BLaER1 (cell line): ENCODE measurements at regions not wholly inside any gene's neighbourhood (a gene's known extent, or its start where the extent isn't known, plus 50 kb on each side); places are given as distances from the start of the nearest gene placed in this dataset.

Experiments
- H3K27ac ChIP-seq: shearing (Covaris generic); formaldehyde crosslinking; 2 replicates; pipeline ENCODE4 v1.8.1; 2022
- H3K27me3 ChIP-seq: shearing (Covaris generic); formaldehyde crosslinking; 2 replicates; pipeline ENCODE4 v1.8.1; 2022
- H3K36me3 ChIP-seq: shearing (Covaris generic); formaldehyde crosslinking; 2 replicates; pipeline ENCODE4 v1.8.1; 2022
- H3K4me1 ChIP-seq: shearing (Covaris generic); formaldehyde crosslinking; 2 replicates; pipeline ENCODE4 v1.8.1; 2022
- H3K4me2 ChIP-seq: shearing (Covaris generic); formaldehyde crosslinking; 2 replicates; pipeline ENCODE4 v1.8.1; 2022
- H3K4me3 ChIP-seq: shearing (Covaris generic); formaldehyde crosslinking; 2 replicates; pipeline ENCODE4 v1.8.1; 2022
- H3K9ac ChIP-seq: shearing (Covaris generic); formaldehyde crosslinking; 2 replicates; pipeline ENCODE4 v1.8.1; 2022
- H3K9me3 ChIP-seq: shearing (Covaris generic); formaldehyde crosslinking; 2 replicates; pipeline ENCODE4 v1.8.1; 2022
- H4K20me1 ChIP-seq: shearing (Covaris generic); formaldehyde crosslinking; 2 replicates; pipeline ENCODE4 v1.8.1; 2022
- Cebpa-rat ChIP-seq: shearing (Covaris generic); IDR thresholded peaks from 2 replicates; pipeline ENCODE4 v1.8.1; 2022

GRCh38 chr17:37841232-37841631, 83.0 kb upstream of the TBC1D3K start:
- peak overlapping the region; percentile 47 for H3K4me2 ChIP-seq
- no peaks in the 10 kb centered on the region for H4K20me1 ChIP-seq
- TF ChIP-seq Cebpa-rat: no peak
- no peaks in the 10 kb centered on the region for H3K27me3 ChIP-seq
- H3K9ac ChIP-seq: no peak overlapping the region
- no peak overlapping the region for H3K4me3 ChIP-seq
- H3K9me3 ChIP-seq: no peaks in the 10 kb centered on the region
- H3K36me3 ChIP-seq: no peaks in the 10 kb centered on the region
- peak overlapping the region; percentile 51; the same call in 1 of the 2 replicates for H3K27ac ChIP-seq
- H3K4me1 ChIP-seq: peaks cover 37% of the 10 kb centered on the region

- H3K4me3 ChIP-seq: no peak overlapping the region
- no peaks in the 10 kb centered on the region for H3K27me3 ChIP-seq
- H3K9ac ChIP-seq: no peak overlapping the region
- no peaks in the 10 kb centered on the region for H3K9me3 ChIP-seq
- no peak for TF ChIP-seq Cebpa-rat
- H3K27ac ChIP-seq: no peak overlapping the region
- no peaks in the 10 kb centered on the region for H4K20me1 ChIP-seq
- H3K36me3 ChIP-seq: no peaks in the 10 kb centered on the region
- peak overlapping the region; percentile 47 for H3K4me2 ChIP-seq
- H3K4me1 ChIP-seq: peaks cover 37% of the 10 kb centered on the region
Observed at GRCh38 chr17:37840576-37840975, 83.6 kb upstream of the TBC1D3K start.

- H3K9ac ChIP-seq: no peak overlapping the region
- no peak overlapping the region for H3K4me2 ChIP-seq
- no peaks in the 10 kb centered on the region for H3K27me3 ChIP-seq
- peaks cover 33% of the 10 kb centered on the region for H3K4me1 ChIP-seq
- TF ChIP-seq Cebpa-rat: no peak
- no peak overlapping the region for H3K4me3 ChIP-seq
- no peaks in the 10 kb centered on the region for H3K9me3 ChIP-seq
- H3K27ac ChIP-seq: no peak overlapping the region
- H4K20me1 ChIP-seq: no peaks in the 10 kb centered on the region
- no peaks in the 10 kb centered on the region for H3K36me3 ChIP-seq
Observed at GRCh38 chr17:37839196-37839978, 84.8 kb upstream of the TBC1D3K start.

GRCh38 chr17:37838276-37838675, 85.9 kb upstream of the TBC1D3K start:
- no peak overlapping the region for H3K4me3 ChIP-seq
- no peaks in the 10 kb centered on the region for H3K27me3 ChIP-seq
- H3K27ac ChIP-seq: no peak overlapping the region
- H3K9me3 ChIP-seq: no peaks in the 10 kb centered on the region
- no peak for TF ChIP-seq Cebpa-rat
- no peaks in the 10 kb centered on the region for H4K20me1 ChIP-seq
- no peak overlapping the region for H3K4me2 ChIP-seq
- H3K4me1 ChIP-seq: peaks cover 25% of the 10 kb centered on the region
- no peak overlapping the region for H3K9ac ChIP-seq
- H3K36me3 ChIP-seq: no peaks in the 10 kb centered on the region

GRCh38 chr17:37836593-37836992, 87.6 kb upstream of the TBC1D3K start:
- Histone ChIP-seq H3K4me2 (no peak overlapping the region), H3K36me3 (no peaks in the 10 kb centered on the region), H4K20me1 (no peaks in the 10 kb centered on the region), H3K9ac (no peak overlapping the region), H3K4me3 (no peak overlapping the region), H3K4me1 (peaks cover 20% of the 10 kb centered on the region), H3K27me3 (no peaks in the 10 kb centered on the region), H3K9me3 (no peaks in the 10 kb centered on the region), H3K27ac (no peak overlapping the region)
- TF ChIP-seq Cebpa-rat: no peak

- H3K9ac ChIP-seq: no peak overlapping the region
- H3K4me2 ChIP-seq: no peak overlapping the region
- H3K4me3 ChIP-seq: no peak overlapping the region
- H3K36me3 ChIP-seq: no peaks in the 10 kb centered on the region
- no peaks in the 10 kb centered on the region for H4K20me1 ChIP-seq
- H3K27ac ChIP-seq: no peak overlapping the region
- no peaks in the 10 kb centered on the region for H3K27me3 ChIP-seq
- no peak for TF ChIP-seq Cebpa-rat
- H3K4me1 ChIP-seq: peaks cover 21% of the 10 kb centered on the region
- no peaks in the 10 kb centered on the region for H3K9me3 ChIP-seq
Observed at GRCh38 chr17:37834168-37834567, 89.3 kb upstream of the HNF1B start.

GRCh38 chr17:37833237-37833859, 88.5 kb upstream of the HNF1B start:
- H3K36me3 ChIP-seq: no peaks in the 10 kb centered on the region
- H3K4me3 ChIP-seq: no peak overlapping the region
- no peak overlapping the region for H3K27ac ChIP-seq
- H3K4me1 ChIP-seq: peaks cover 29% of the 10 kb centered on the region
- H3K9ac ChIP-seq: no peak overlapping the region
- TF ChIP-seq Cebpa-rat: no peak
- H3K4me2 ChIP-seq: no peak overlapping the region
- H3K9me3 ChIP-seq: no peaks in the 10 kb centered on the region
- no peaks in the 10 kb centered on the region for H4K20me1 ChIP-seq
- no peaks in the 10 kb centered on the region for H3K27me3 ChIP-seq

- no peaks in the 10 kb centered on the region for H3K9me3 ChIP-seq
- H3K36me3 ChIP-seq: no peaks in the 10 kb centered on the region
- H3K27ac ChIP-seq: no peak overlapping the region
- H3K27me3 ChIP-seq: no peaks in the 10 kb centered on the region
- H3K9ac ChIP-seq: no peak overlapping the region
- H4K20me1 ChIP-seq: no peaks in the 10 kb centered on the region
- H3K4me2 ChIP-seq: no peak overlapping the region
- H3K4me3 ChIP-seq: no peak overlapping the region
- no peak for TF ChIP-seq Cebpa-rat
- H3K4me1 ChIP-seq: peaks cover 43% of the 10 kb centered on the region
Observed at GRCh38 chr17:37831986-37832385, 87.1 kb upstream of the HNF1B start.

GRCh38 chr17:37831492-37831891, 86.6 kb upstream of the HNF1B start:
- Histone ChIP-seq H3K4me2 (no peak overlapping the region), H3K9ac (no peak overlapping the region), H3K27ac (no peak overlapping the region), H3K27me3 (no peaks in the 10 kb centered on the region), H4K20me1 (no peaks in the 10 kb centered on the region), H3K4me3 (no peak overlapping the region), H3K4me1 (peaks cover 48% of the 10 kb centered on the region), H3K9me3 (no peaks in the 10 kb centered on the region), H3K36me3 (no peaks in the 10 kb centered on the region)
- no peak for TF ChIP-seq Cebpa-rat

- Histone ChIP-seq H4K20me1 (no peaks in the 10 kb centered on the region), H3K27ac (peak overlapping the region; percentile 85), H3K4me2 (peak overlapping the region; percentile 92), H3K4me1 (peaks cover 59% of the 10 kb centered on the region), H3K4me3 (peak overlapping the region; percentile 5; the same call in 1 of the 2 replicates), H3K36me3 (no peaks in the 10 kb centered on the region), H3K9me3 (no peaks in the 10 kb centered on the region), H3K9ac (peak overlapping the region; percentile 2; the same call in 1 of the 2 replicates), H3K27me3 (no peaks in the 10 kb centered on the region)
- TF ChIP-seq Cebpa-rat: no peak
Observed at GRCh38 chr17:37830151-37830993, 85.5 kb upstream of the HNF1B start.
